ENCODE measurements at regions not wholly inside any gene's neighbourhood (a gene's known extent, or its start where the extent isn't known, plus 50 kb on each side); places are given as distances from the start of the nearest gene placed in this dataset.
"Not testable (repeated sequence)": the region's sequence is repeated elsewhere in the genome, so short reads cannot be mapped to it uniquely, and the experiment has no call there.

GRCh38 chr1:81221564-81221963 lies 579.2 kb upstream of the ADGRL2 start:
- ATAC-seq (no peak), DNase-seq (ENCODE audit: low spot score in 2 of 2) (no peak)
- Mint-ChIP-seq H3K9me3 (peaks cover 9 to 12% of the 10 kb centered on the region in 2 donors), H3K27ac (no peak overlapping the region), H3K36me3 (no peaks in the 10 kb centered on the region)

GRCh38 chr1:81220614-81221071 lies 580.1 kb upstream of the ADGRL2 start:
- DNase-seq (ENCODE audit: low spot score in 2 of 2): no peak
- no peak for ATAC-seq
- H3K27ac Mint-ChIP-seq: no peak overlapping the region

GRCh38 chr1:81217058-81217457 lies 583.7 kb upstream of the ADGRL2 start:
- Mint-ChIP-seq H3K27ac (no peak overlapping the region), H3K36me3 (no peaks in the 10 kb centered on the region), H3K9me3 (peaks cover 4 to 5% of the 10 kb centered on the region in 2 donors)
- no peak for ATAC-seq
- no peak for DNase-seq (ENCODE audit: low spot score in 2 of 2)

More at GRCh38 chr1:81220614-81221071, 580.1 kb upstream of the ADGRL2 start:
- peaks cover 5 to 9% of the 10 kb centered on the region in 2 donors for H3K9me3 Mint-ChIP-seq
- H3K36me3 Mint-ChIP-seq: no peaks in the 10 kb centered on the region

GRCh38 chr1:81213279-81213678 lies 587.5 kb upstream of the ADGRL2 start:
- DNase-seq (ENCODE audit: low spot score in 2 of 2) (no peak), ATAC-seq (no peak)
- no peaks in the 10 kb centered on the region for H3K9me3 Mint-ChIP-seq
- no peaks in the 10 kb centered on the region for H3K36me3 Mint-ChIP-seq
- no peak overlapping the region for H3K27ac Mint-ChIP-seq

- DNase-seq (ENCODE audit: low spot score in 2 of 2) (no peak), ATAC-seq (no peak)
- H3K36me3 Mint-ChIP-seq: no peaks in the 10 kb centered on the region
- H3K9me3 Mint-ChIP-seq: no peaks in the 10 kb centered on the region
- H3K27ac Mint-ChIP-seq: no peak overlapping the region
Observed at GRCh38 chr1:81209461-81209860, 591.3 kb upstream of the ADGRL2 start.

- Mint-ChIP-seq H3K27ac (no peak overlapping the region), H3K36me3 (no peaks in the 10 kb centered on the region), H3K9me3 (no peaks in the 10 kb centered on the region)
- ATAC-seq (no peak), DNase-seq (ENCODE audit: low spot score in 2 of 2) (no peak)
Observed at GRCh38 chr1:81208441-81208840, 592.3 kb upstream of the ADGRL2 start.

- no peaks in the 10 kb centered on the region for H3K36me3 Mint-ChIP-seq
- ATAC-seq (no peak), DNase-seq (ENCODE audit: low spot score in 2 of 2) (no peak)
Observed at GRCh38 chr1:81205956-81206355, 594.8 kb upstream of the ADGRL2 start.

GRCh38 chr1:81201779-81202178 lies 599.0 kb upstream of the ADGRL2 start:
- no peak overlapping the region for H3K27ac Mint-ChIP-seq
- ATAC-seq (no peak), DNase-seq (ENCODE audit: low spot score in 2 of 2) (no peak)
- H3K9me3 Mint-ChIP-seq: peaks cover 6 to 10% of the 10 kb centered on the region in 2 donors
- no peaks in the 10 kb centered on the region for H3K36me3 Mint-ChIP-seq

More at GRCh38 chr1:81205956-81206355, 594.8 kb upstream of the ADGRL2 start:
- Mint-ChIP-seq H3K27ac (no peak overlapping the region), H3K9me3 (no peaks in the 10 kb centered on the region)

GRCh38 chr1:81197591-81197990 lies 603.1 kb upstream of the ADGRL2 start:
- ATAC-seq (no peak), DNase-seq (ENCODE audit: low spot score in 2 of 2) (no peak)
- peaks cover 9 to 10% of the 10 kb centered on the region in 2 donors for H3K9me3 Mint-ChIP-seq
- H3K36me3 Mint-ChIP-seq: no peaks in the 10 kb centered on the region
- H3K27ac Mint-ChIP-seq: no peak overlapping the region

- DNase-seq (ENCODE audit: low spot score in 2 of 2) (no peak), ATAC-seq (no peak)
- Mint-ChIP-seq H3K36me3 (peaks cover 0 to 4% of the 10 kb centered on the region in 2 donors), H3K9me3 (peaks cover 0 to 7% of the 10 kb centered on the region in 2 donors), H3K27ac (peak overlapping the region in 1 of 2 donors; percentile 11)
Observed at GRCh38 chr1:81192647-81193642, 607.8 kb upstream of the ADGRL2 start.

GRCh38 chr1:81190003-81190402 lies 610.7 kb upstream of the ADGRL2 start:
- Mint-ChIP-seq H3K27ac (no peak overlapping the region), H3K36me3 (peaks cover 0 to 4% of the 10 kb centered on the region in 2 donors), H3K9me3 (peaks cover 8 to 14% of the 10 kb centered on the region in 2 donors)
- ATAC-seq (no peak), DNase-seq (ENCODE audit: low spot score in 2 of 2) (no peak)

- H3K36me3 Mint-ChIP-seq: peaks cover 0 to 4% of the 10 kb centered on the region in 2 donors
Observed at GRCh38 chr1:81187635-81188034, 613.1 kb upstream of the ADGRL2 start.

GRCh38 chr1:81186261-81186660 lies 614.5 kb upstream of the ADGRL2 start:
- DNase-seq (ENCODE audit: low spot score in 2 of 2) (no peak), ATAC-seq (no peak)
- peaks cover 0 to 4% of the 10 kb centered on the region in 2 donors for H3K36me3 Mint-ChIP-seq
- peaks cover 8 to 19% of the 10 kb centered on the region in 2 donors for H3K9me3 Mint-ChIP-seq
- no peak overlapping the region for H3K27ac Mint-ChIP-seq

More at GRCh38 chr1:81187635-81188034, 613.1 kb upstream of the ADGRL2 start:
- ATAC-seq: no peak
- peaks cover 8 to 19% of the 10 kb centered on the region in 2 donors for H3K9me3 Mint-ChIP-seq
- no peak for DNase-seq (ENCODE audit: low spot score in 2 of 2)
- H3K27ac Mint-ChIP-seq: no peak overlapping the region

- no peaks in the 10 kb centered on the region for H3K36me3 Mint-ChIP-seq
- H3K9me3 Mint-ChIP-seq: peaks cover 8 to 15% of the 10 kb centered on the region in 2 donors
- DNase-seq (ENCODE audit: low spot score in 2 of 2) (no peak), ATAC-seq (no peak)
- no peak overlapping the region for H3K27ac Mint-ChIP-seq
Observed at GRCh38 chr1:81183553-81183952, 617.2 kb upstream of the ADGRL2 start.

GRCh38 chr1:81183051-81183450 lies 617.7 kb upstream of the ADGRL2 start:
- DNase-seq (ENCODE audit: low spot score in 2 of 2) (no peak), ATAC-seq (no peak)
- no peaks in the 10 kb centered on the region for H3K36me3 Mint-ChIP-seq
- H3K9me3 Mint-ChIP-seq: peaks cover 8 to 15% of the 10 kb centered on the region in 2 donors
- no peak overlapping the region for H3K27ac Mint-ChIP-seq

GRCh38 chr1:81179242-81179641 lies 621.5 kb upstream of the ADGRL2 start:
- DNase-seq (ENCODE audit: low spot score in 2 of 2) (no peak), ATAC-seq (no peak)
- Mint-ChIP-seq H3K27ac (no peak overlapping the region), H3K9me3 (peaks cover 0 to 14% of the 10 kb centered on the region in 2 donors), H3K36me3 (no peaks in the 10 kb centered on the region)

GRCh38 chr1:81178431-81179093 lies 622.2 kb upstream of the ADGRL2 start:
- H3K36me3 Mint-ChIP-seq; ATAC-seq; DNase-seq (ENCODE audit: low spot score in 2 of 2); H3K27ac Mint-ChIP-seq: not testable (repeated sequence)
- peaks cover 0 to 18% of the 10 kb centered on the region in 2 donors for H3K9me3 Mint-ChIP-seq

All from activated naive CD4-positive, alpha-beta T cell treated with anti-CD3 and anti-CD28 coated beads, Interleukin-2, amount 50 U/mL, for 72 hours (primary cell).